Upper lobe of left lung (tissue), 4 donors: ENCODE measurements at regions not wholly inside any gene's neighbourhood (a gene's known extent, or its start where the extent isn't known, plus 50 kb on each side); places are given as distances from the start of the nearest gene placed in this dataset.

Experiments
- CTCF ChIP-seq, 6 experiments: fragments of 450-650 bp in 4 of 6; fragments of 200-600 bp in 2 of 6; sonication (generic) in 2 of 6; IDR thresholded peaks; one replicate each; pipeline ENCODE4 v1.5.1; 2016 to 2019; ENCODE audit warnings: antibody characterized with exemption in 6 of 6
- EP300 ChIP-seq, 4 donors: sonication (generic); formaldehyde crosslinking; IDR thresholded peaks; one replicate each; pipeline ENCODE4 v1.5.1; 2017; ENCODE audit warnings: antibody characterized with exemption in 4 of 4, control low read depth in 2 of 4

GRCh38 chr4:181619651-181620050, 623.6 kb upstream of the TENM3 start:
- TF ChIP-seq CTCF (IDR thresholded peaks at IDR 0.05) (no peak), EP300 (IDR thresholded peaks at IDR 0.05) (no peak)
